NCI-H524 treated with DMSO at 0.1 percent for 48 hours (cell line): ENCODE measurements at regions not wholly inside any gene's neighbourhood (a gene's known extent, or its start where the extent isn't known, plus 50 kb on each side); places are given as distances from the start of the nearest gene placed in this dataset.

Source experiments
- DNase-seq: peaks from one replicate; lab custom pipeline; 2025; lab: John Stamatoyannopoulos, UW

DNA sequence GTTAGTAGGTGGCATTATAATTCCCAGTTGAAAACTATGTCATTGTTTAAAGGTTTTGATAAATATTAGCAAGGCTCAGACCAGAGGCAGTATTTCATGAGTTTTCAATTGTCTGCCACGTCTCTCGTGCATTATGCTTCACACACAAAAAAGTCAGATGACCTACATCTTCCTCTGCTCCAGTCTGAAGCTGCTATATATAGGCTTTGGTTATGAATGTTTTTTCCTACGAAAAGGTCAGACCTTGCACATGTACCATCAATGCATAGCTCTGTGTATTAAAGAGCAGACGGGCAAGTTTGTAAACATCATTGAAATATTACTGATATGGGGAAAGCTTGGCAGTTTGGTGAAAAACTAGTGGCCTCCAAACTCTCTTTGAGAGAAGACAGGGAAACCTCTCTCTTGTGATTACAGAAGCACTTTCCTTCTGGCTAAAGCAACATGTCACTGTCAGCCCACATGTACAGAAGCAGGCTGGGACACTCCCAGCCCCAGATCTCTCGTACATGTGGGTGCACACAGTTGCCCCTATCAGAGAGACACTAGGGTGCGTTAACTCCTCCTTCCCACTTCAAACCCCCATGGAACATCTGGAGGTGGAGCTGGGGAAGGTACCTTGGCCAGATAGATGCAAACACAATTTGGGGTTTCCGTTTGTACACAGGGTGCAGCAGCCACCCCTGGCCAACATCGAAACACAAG lies 184.0 kb upstream of the BCL6 start:
- no peak for DNase-seq

- DNase-seq: no peak
These were observed 184.8 kb upstream of the BCL6 start for GRCh38 chr3:187930021-187930420.

DNA sequence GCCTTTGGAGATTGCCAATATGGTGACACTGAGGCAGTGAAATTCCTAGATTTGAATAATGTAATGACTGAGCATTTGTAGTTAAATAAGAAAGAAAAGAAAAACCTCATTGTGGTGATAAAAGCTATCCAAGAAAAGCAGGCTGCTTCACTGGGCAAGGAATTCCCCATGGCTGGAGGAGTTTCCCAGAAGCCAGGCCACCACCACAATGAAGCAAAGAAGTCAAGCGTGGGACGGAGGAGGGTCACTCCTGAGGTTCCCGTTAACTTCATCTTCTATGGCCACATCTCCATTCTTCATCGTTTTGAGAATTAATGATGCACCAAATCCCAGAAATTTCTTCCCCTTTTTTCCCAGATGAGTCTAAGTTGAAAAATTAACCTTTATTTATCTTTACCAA lies 185.8 kb upstream of the BCL6 start:
- DNase-seq: no peak

DNA sequence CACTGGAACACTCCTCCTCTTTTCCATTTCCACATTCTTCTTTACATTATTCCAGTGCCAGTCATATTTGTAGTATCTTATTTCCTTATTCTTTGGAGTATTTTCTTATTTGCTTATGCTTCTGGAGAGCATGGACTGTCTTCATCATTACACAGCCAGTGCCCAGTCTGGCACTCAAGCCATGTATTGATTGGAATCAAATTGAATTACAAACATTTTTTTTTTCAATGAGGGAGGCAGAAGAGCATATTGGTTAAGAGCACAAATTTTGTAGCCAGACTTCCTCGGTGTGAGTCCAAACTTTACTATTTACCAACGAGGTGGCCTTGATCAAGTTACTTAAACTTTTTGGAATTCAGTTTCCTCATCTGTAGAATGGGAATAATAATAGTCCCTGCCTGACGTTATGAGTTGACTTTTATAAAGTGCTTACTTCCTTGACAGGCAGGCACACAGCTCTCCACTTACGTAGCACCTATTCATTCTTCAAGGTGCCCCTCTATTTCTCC lies 186.6 kb upstream of the BCL6 start:
- no peak for DNase-seq

DNA sequence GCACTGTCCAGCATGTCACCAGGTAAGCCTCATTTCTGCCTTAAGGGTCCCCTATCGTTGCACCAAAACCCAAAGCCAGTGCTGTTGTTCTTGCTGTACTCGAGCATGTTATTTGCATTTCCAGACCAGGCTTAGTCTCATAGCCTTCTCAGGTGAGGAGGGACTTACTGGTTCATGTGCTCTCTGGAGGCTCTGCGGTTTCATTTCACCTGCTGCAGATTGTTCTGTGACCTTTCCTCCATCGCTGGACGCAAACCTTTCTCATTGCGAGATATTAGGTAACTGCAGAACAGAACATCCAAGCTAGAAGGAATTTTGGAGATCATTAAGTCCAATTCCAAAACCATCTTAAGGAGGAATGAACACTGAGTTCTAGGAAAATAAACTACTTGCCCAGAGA lies 187.3 kb upstream of the BCL6 start:
- DNase-seq: no peak

- no peak for DNase-seq
These were observed 190.4 kb upstream of the BCL6 start for GRCh38 chr3:187935623-187936156.

- no peak for DNase-seq
These were observed 191.4 kb upstream of the BCL6 start for GRCh38 chr3:187936676-187937075.

DNA sequence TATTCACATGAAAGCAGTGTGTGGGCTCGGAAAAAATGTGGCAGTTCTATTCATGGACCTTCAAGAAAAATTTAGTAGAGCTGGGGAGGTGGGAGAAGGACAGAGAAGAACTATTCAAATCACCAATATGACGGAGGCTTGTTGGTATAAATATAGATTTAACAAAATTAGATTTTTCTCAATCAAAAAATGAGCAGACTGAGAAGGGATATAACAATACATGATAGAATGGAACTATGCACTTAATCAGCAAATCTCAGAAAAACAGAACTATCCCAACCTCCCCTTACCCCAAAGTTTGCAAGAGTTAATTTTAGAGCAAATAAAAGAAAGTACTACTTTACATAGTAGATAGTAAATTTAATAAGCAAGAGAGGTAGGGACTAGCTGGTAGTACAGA lies 194.6 kb upstream of the BCL6 start:
- no peak for DNase-seq

DNA sequence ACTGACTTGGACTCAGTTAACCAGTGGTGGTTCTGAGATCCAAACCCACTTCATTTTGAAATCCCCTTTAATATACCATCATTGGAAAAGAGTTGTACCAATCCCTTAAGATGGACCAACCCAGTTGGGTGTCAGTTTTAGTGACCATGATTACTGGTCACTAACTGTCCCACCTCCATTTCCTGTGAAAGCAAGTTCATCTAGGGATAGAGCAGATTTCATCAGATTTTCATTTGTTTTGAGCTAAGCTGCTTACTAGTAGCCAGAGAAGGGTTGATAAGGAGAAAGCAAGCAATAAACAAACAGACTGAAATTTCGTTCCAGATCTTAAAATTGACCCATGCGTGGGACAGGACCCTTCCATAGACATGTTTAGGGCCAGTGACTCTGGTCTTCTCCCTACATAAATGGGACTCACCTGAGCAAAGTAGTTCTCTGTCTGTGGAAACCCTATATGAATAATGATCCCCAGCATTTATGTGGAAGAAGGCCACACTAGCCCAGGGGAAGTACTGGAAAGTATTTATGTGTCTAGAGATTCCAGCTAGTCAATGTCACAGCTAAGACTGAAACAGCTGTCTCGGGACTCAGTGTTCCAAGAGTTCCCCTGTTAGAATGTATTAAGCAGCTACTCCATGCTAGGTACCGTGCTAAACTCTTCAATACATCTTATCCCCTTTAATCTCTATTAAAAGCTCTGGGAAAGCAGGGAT lies 196.0 kb upstream of the BCL6 start:
- peak; percentile 5 for DNase-seq

- DNase-seq: no peak
These were observed 196.6 kb upstream of the BCL6 start for GRCh38 chr3:187941848-187942194.

- DNase-seq: no peak
These were observed 197.5 kb upstream of the BCL6 start for GRCh38 chr3:187942658-187943241.

- DNase-seq: no peak
These were observed 198.6 kb upstream of the BCL6 start for GRCh38 chr3:187943677-187944389.

- no peak for DNase-seq
These were observed 199.3 kb upstream of the BCL6 start for GRCh38 chr3:187944390-187945179.

GRCh38 chr3:187945374-187945773 lies 200.1 kb upstream of the BCL6 start:
- no peak for DNase-seq

- peak; percentile 5 for DNase-seq
These were observed 201.0 kb upstream of the BCL6 start for GRCh38 chr3:187946163-187946691.

DNA sequence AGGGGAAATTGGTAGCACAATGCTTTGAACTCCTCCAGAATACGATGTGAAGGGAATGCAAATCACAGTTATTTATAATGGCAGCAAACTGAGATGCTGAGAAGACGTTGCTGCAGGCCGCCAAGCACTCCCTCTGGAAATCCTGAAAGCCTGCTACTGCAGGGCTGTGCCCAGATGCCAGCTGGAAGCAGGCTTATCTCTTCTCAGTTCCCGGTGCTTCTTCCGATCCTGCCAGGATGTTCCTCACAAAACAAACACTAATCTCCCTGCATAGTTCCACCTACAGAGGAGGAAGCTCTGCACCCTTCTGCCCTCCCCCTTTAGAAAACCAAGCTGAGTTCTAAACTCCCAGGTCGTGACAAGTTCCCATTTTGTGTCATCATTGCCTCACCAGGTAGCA lies 201.7 kb upstream of the BCL6 start:
- DNase-seq: no peak

DNA sequence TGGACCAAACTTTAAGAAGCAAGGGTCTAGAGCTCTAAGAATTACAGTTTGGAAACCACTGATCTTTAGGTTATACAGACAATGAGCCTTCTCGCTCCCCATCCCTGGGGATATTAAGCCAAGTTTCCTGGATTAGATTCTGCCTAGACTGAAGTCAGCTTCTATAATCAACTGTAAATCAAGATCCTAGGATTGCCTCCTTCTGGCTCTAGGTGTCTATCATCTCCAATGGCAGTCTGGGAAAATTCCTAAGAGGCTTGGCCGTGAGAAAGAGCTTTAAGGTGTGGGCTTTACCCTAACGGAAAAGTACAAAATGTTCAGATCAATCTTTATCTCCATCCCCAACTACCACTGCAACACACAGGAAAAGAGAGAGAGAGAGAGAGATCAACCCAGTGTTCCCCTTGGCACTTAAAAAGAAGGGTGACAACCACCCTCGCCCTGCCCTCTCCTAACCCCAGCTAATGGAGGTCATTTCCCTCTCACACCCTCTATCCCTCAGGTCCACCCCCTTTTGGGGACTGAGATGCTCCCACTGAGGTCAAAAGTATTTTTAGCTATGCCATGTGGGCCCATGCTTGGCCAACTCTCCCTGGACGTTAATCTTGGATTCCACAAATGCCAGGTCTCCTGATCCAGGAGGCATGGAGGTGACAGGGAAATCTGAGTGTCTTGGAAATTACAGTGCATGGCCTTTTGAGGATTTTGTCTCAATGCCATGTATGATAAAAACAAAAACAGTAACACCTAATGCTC lies 202.8 kb upstream of the BCL6 start:
- DNase-seq: no peak

DNA sequence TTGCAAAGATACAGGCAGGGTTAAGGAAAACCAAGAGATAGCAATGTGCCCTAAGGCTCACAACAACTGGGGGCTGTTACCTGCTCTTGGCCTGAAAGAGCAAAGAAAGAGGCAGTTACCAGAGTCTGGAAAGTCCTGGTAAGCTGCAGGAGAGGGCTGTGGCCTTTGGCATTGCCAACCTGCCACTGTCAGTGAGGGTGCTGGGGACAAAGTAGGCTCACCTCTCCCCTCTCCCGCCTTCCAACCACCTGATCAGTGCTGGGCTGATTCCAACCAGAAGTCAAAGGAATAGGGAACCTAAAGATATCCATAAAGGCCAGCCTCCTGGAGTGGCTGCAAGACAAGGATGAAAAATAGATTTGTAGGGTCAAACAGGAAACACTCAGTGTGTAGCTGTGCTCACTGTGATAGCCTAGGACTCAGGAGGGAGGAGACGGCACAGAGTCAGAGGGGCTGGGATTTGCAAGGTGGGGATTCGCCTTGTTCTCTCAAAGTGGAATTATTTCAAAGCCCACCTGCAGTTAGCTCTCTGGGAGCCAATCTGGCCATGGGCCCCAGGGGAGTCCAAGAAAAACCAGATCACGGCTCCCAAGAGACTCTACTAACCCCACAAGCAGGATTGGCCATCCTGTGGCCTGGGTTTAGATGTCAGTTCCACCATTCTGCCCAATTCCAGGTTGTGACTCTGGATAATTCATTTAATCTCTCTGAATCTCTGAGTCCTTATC lies 204.0 kb upstream of the BCL6 start:
- DNase-seq: no peak

GRCh38 chr3:187950671-187951070 lies 203.3 kb upstream of the LPP start:
- DNase-seq: no peak
